ENCODE measurements at regions not wholly inside any gene's neighbourhood (a gene's known extent, or its start where the extent isn't known, plus 50 kb on each side); places are given as distances from the start of the nearest gene placed in this dataset.

DNA sequence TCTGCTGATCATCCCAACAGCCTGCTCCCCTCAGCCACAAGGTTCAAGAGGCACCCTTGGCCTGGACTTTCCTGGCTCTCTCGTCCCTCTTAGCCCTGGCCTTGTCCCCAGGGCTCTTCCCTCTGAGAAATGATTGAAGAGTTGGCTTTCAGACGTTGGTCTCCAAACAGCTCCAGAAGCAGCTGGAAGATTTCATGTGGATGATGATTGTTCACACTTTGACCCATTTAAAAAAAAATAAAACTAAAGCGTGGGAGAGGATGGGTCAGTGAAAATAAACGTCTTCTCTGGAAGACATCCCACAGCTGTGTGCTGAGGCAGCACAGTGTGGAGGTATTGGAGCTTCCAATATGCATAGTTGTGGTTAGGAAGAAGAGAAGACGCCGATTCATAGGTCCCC lies 54.7 kb upstream of the CDH11 start:
- no peak overlapping the region for H3K27ac ChIP-seq (replicated peaks)
- no peak for DNase-seq (ENCODE audit: low read depth in 1 of 2, low spot score in 1 of 2)
- TF ChIP-seq, protein P1, sequence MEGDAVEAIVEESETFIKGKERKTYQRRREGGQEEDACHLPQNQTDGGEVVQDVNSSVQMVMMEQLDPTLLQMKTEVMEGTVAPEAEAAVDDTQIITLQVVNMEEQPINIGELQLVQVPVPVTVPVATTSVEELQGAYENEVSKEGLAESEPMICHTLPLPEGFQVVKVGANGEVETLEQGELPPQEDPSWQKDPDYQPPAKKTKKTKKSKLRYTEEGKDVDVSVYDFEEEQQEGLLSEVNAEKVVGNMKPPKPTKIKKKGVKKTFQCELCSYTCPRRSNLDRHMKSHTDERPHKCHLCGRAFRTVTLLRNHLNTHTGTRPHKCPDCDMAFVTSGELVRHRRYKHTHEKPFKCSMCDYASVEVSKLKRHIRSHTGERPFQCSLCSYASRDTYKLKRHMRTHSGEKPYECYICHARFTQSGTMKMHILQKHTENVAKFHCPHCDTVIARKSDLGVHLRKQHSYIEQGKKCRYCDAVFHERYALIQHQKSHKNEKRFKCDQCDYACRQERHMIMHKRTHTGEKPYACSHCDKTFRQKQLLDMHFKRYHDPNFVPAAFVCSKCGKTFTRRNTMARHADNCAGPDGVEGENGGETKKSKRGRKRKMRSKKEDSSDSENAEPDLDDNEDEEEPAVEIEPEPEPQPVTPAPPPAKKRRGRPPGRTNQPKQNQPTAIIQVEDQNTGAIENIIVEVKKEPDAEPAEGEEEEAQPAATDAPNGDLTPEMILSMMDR (IDR thresholded peaks at IDR 0.05; ENCODE audit: insufficient read depth, low read length) = no peak
- TF ChIP-seq POLR2AphosphoS5 (IDR thresholded peaks at IDR 0.05; ENCODE audit: low read depth) = no peak
- no peak overlapping the region for H3K4me3 ChIP-seq (replicated peaks; ENCODE audit: insufficient read depth, low read length)
- H3K27me3 ChIP-seq (ENCODE audit: insufficient read depth, poor library complexity, severe bottlenecking) = no peaks in the 10 kb centered on the region

DNA sequence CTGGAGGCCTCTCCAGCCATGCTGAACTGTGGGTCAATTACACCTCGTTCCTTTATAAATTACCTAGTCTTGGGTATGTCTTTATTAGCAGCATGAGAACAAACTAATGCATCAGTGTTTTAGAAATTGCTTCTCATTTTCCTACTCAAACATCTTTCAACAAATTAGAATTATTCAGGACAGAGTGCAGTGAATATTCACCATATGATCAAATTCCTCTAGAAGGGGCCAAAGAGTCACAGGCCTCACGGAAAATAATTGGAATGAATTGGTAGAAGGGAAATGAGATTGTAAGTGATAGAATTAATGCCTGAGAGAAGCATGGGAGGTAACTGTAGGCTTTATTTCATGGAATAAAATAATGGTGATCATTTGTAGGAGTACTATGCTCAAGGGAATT lies 50.5 kb upstream of the CDH11 start:
- H3K27ac ChIP-seq (replicated peaks) = no peak overlapping the region
- no peak for TF ChIP-seq GABPA (IDR thresholded peaks at IDR 0.05; ENCODE audit: low read depth)
- H3K4me3 ChIP-seq (replicated peaks; ENCODE audit: insufficient read depth, low read length) = no peak overlapping the region
- H3K27me3 ChIP-seq (ENCODE audit: insufficient read depth, poor library complexity, severe bottlenecking) = no peaks in the 10 kb centered on the region
- no peak for DNase-seq (ENCODE audit: low read depth in 1 of 2, low spot score in 1 of 2)
